Peyer's patch (tissue), 4 donors: ENCODE measurements at regions not wholly inside any gene's neighbourhood (a gene's known extent, or its start where the extent isn't known, plus 50 kb on each side); places are given as distances from the start of the nearest gene placed in this dataset.

Experiments
- CTCF ChIP-seq, 6 experiments: fragments of 450-650 bp in 4 of 6; fragments of 200-600 bp in 2 of 6; sonication (generic) in 1 of 6; IDR thresholded peaks; one replicate each; pipeline ENCODE4 v1.5.1; 2017 to 2019; ENCODE audit warnings: antibody characterized with exemption in 6 of 6, mild to moderate bottlenecking in 3 of 6, moderate library complexity in 1 of 6
- POLR2A ChIP-seq, 2 donors: fragments of 450-650 bp; IDR thresholded peaks; one replicate each; pipeline ENCODE4 v1.5.1; 2017; ENCODE audit warnings: antibody characterized with exemption in 2 of 2, mild to moderate bottlenecking in 2 of 2, moderate library complexity in 2 of 2

GRCh38 chr10:94224656-94225055 is 138.1 kb downstream of the NOC3L start:
- TF ChIP-seq CTCF (IDR thresholded peaks at IDR 0.05) (no peak), POLR2A (IDR thresholded peaks at IDR 0.05) (no peak)
